ENCODE measurements at regions not wholly inside any gene's neighbourhood (a gene's known extent, or its start where the extent isn't known, plus 50 kb on each side); places are given as distances from the start of the nearest gene placed in this dataset.
"Not testable (repeated sequence)": the region's sequence is repeated elsewhere in the genome, so short reads cannot be mapped to it uniquely, and the experiment has no call there.

GRCh38 chr17:30644287-30644686, 167.1 kb downstream of the GOSR1 start:
- DNase-seq (ENCODE audit: low read depth in 4 of 4, low spot score in 3 of 4) = not testable (repeated sequence)

GRCh38 chr17:30641428-30641827, 164.2 kb downstream of the GOSR1 start:
- DNase-seq (ENCODE audit: low read depth in 4 of 4, low spot score in 3 of 4) = not testable (repeated sequence)

- DNase-seq (ENCODE audit: low read depth in 4 of 4, low spot score in 3 of 4) = not testable (repeated sequence)
These were observed 162.2 kb downstream of the GOSR1 start for GRCh38 chr17:30639391-30639790.

- not testable (repeated sequence) for DNase-seq (ENCODE audit: low read depth in 4 of 4, low spot score in 3 of 4)
These were observed 161.8 kb downstream of the GOSR1 start for GRCh38 chr17:30638968-30639367.

- not testable (repeated sequence) for DNase-seq (ENCODE audit: low read depth in 4 of 4, low spot score in 3 of 4)
These were observed 154.4 kb downstream of the GOSR1 start for GRCh38 chr17:30631651-30632050.

GRCh38 chr17:30625380-30625779, 148.2 kb downstream of the GOSR1 start:
- DNase-seq (ENCODE audit: low read depth in 4 of 4, low spot score in 3 of 4) = not testable (repeated sequence)

- DNase-seq (ENCODE audit: low read depth in 4 of 4, low spot score in 3 of 4) = not testable (repeated sequence)
These were observed 147.0 kb downstream of the GOSR1 start for GRCh38 chr17:30624180-30624579.

- DNase-seq (ENCODE audit: low read depth in 4 of 4, low spot score in 3 of 4) = not testable (repeated sequence)
These were observed 132.5 kb downstream of the GOSR1 start for GRCh38 chr17:30609682-30610081.

GRCh38 chr17:30605523-30605922, 128.3 kb downstream of the GOSR1 start:
- DNase-seq (ENCODE audit: low read depth in 4 of 4, low spot score in 3 of 4) = no peak

- no peak for DNase-seq (ENCODE audit: low read depth in 4 of 4, low spot score in 3 of 4)
These were observed 127.8 kb downstream of the GOSR1 start for GRCh38 chr17:30605027-30605426.

- DNase-seq (ENCODE audit: low read depth in 4 of 4, low spot score in 3 of 4) = not testable (repeated sequence)
These were observed 125.2 kb downstream of the GOSR1 start for GRCh38 chr17:30602396-30602795.

- peak in 2 of 4 donors; percentile 12 to 29 for DNase-seq (ENCODE audit: low read depth in 4 of 4, low spot score in 3 of 4)
These were observed 124.8 kb downstream of the GOSR1 start for GRCh38 chr17:30601984-30602383.

GRCh38 chr17:30600830-30601494, 123.8 kb downstream of the GOSR1 start:
- peak in 2 of 4 donors; percentile 19 to 22 for DNase-seq (ENCODE audit: low read depth in 4 of 4, low spot score in 3 of 4)

- peak in 3 of 4 donors; percentile 69 to 72 (median 69) for DNase-seq (ENCODE audit: low read depth in 4 of 4, low spot score in 3 of 4)
These were observed 123.0 kb downstream of the GOSR1 start for GRCh38 chr17:30600060-30600829.

GRCh38 chr17:30599428-30600059, 122.3 kb downstream of the GOSR1 start:
- peak in 2 of 4 donors; percentile 16 to 25 for DNase-seq (ENCODE audit: low read depth in 4 of 4, low spot score in 3 of 4)

- no peak for DNase-seq (ENCODE audit: low read depth in 4 of 4, low spot score in 3 of 4)
These were observed 120.6 kb downstream of the GOSR1 start for GRCh38 chr17:30597776-30598288.

- not testable (repeated sequence) for DNase-seq (ENCODE audit: low read depth in 4 of 4, low spot score in 3 of 4)
These were observed 120.0 kb downstream of the GOSR1 start for GRCh38 chr17:30596948-30597775.

GRCh38 chr17:30594953-30595371, 117.8 kb downstream of the GOSR1 start:
- not testable (repeated sequence) for DNase-seq (ENCODE audit: low read depth in 4 of 4, low spot score in 3 of 4)

- DNase-seq (ENCODE audit: low read depth in 4 of 4, low spot score in 3 of 4) = no peak
These were observed 117.2 kb downstream of the GOSR1 start for GRCh38 chr17:30594223-30594952.
